Dermis microvascular lymphatic vessel endothelial cell (primary cell): ENCODE measurements at regions not wholly inside any gene's neighbourhood (a gene's known extent, or its start where the extent isn't known, plus 50 kb on each side); places are given as distances from the start of the nearest gene placed in this dataset.
"Not testable (repeated sequence)": the region's sequence is repeated elsewhere in the genome, so short reads cannot be mapped to it uniquely, and the experiment has no call there.

Experiments used
- DNase-seq, 2 donors: peaks; one replicate each; pipeline versions ENCODE4 v3.0.0 to v3.0.0-alpha.2; 2010; ENCODE audit warnings: low read depth in 2 of 2

DNA sequence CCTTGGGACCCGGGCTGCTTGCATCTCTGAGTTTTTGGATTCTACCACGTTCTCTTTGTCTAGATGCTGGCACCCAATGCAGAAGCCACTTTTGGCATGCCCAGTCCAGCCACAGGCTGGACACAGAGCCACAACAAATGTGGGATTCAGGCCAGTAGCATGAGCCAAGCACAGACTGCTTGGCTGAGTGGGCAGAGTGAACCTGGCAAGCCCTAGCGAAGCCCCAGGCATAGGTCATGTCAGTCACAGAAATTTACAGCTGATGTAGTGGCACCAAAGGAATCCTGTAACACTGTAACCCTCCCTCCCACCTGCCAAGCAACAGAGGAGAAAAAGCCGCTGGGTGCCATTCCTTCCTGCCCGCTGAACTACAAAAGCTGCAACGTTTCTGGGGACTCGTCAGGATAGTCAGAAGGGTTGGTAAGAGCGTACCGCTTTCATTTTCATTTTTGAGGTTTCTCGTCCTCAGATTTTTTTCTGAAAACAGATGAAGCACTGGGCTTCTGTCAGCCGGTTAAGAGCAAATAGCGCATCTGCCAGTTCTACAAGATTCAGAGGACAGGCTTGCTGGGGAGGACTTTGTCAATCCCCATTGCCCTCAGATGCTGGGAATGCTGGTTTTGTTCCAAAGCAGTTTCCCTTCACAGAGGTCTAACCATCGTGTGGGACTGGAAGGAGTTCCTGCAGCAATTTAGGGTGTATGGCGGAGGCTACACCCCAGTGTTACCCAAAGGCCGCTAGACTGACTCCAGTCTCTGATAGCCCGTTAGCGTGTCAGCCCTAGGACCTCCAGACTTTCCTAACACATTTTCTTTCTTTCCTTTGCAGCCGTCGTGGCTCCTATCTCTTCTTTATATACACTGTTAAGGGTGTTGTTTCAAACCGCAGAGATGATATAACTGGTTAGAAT lies 399.0 kb downstream of the HTR1A start:
- DNase-seq, result no peak

DNA sequence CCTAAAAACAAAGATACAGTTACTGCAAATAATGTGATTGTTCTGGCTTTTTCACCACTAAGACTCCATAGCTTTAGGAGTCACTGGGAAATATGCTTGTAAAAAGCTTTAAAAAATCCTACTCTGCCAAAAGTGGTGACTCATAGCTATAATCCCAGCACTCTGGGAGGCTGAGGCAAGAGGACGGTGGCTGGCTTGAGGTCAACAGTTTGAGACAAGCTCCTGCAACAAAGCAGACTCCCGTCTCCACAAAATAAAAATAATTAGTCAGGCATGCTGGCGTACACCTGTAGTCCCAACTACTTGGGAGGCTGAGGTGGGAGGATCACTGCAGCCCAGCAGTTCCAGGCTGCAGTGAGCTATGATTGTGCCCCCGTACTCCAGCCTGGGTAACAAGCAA lies 406.4 kb downstream of the HTR1A start:
- DNase-seq, result no peak

DNA sequence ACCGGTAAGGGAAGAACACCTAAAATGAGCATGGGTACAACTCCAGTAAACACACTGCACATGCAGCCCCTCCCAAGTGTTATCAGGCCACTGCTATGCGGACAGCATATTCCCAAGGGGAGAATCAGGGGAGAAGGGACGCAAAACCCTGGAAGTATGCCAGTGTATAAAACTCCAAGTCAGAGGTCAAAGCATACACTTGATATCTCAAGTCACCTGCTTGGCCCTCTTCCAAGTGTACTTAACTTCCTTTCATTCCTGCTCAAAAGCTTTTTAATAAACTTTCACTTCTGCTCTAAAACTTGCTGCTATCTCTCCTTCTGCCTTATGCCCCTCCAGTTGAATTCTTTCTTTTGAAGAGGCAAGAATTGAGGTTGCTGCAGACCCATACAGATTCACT lies 408.1 kb downstream of the HTR1A start:
- no peak for DNase-seq

DNA sequence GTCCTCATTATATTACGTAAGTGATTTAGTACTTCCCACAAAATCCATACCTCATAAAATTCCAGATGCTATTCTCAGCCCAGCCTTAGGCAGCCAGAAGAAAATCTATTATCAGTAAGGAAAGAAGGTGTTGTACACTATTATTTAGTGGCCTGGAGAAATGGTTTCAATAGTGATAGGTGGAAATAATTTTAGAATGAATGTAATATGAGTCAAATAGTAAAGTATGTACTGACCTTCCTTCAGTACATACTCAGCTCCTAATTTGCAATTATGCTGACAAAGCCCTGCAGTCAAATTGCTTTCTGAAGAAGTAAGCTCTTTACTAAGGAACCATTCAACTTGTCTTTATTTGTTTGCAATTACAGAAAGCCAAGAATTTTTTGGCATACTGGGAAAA lies 409.2 kb downstream of the HTR1A start:
- DNase-seq, result no peak

DNA sequence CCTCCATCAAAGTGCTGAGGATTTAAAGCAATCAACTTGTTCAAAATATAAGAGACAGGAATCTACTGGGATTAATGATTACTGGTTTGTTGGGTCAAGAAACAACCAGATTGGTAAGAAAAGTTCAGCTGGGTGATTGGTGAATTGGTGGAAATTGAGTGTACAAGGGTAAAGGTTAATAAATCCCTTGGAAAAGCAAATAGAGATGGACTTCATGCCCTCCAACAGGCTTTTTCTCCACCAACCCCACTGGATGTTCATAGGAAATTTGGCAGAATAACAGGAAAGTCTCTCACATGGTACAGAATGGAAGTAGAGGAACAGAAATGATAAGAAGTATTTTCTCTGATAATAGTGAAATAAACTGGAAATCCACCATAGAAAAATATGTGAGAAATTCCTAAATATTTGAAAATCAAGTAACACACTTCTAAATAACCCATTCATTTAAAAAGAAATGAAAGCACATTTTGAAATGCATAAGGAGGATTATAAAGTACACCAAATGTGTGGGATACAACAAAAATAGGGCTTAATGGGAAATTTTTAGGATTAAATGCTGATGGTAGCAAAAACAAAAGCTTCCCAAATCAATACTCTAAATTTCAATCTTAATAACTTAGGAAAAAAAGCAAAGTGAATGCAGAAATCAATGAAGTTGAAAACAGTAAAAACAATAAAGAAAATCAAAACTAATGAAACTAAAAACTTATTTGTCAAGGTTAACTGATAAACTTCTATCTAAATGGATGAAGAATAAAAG lies 426.2 kb downstream of the HTR1A start:
- DNase-seq, result no peak

DNA sequence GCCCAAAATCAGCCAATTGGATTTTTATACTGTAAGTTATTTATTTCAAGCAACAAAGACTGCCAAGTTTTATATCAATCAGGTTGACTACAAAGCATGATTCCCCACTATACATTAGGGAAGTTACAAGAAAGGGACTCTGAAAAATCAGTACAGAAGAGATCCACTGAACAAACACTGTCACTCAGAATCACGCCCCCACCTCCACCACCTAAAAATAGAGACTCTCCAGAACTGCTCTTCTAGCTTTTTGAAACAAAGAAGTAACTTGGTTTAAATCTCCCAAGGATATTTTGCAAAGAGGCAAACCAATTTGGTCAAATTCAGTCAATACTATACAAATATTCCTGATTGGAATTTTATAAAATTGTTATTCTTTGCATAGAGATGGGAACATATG lies 438.0 kb downstream of the HTR1A start:
- no peak for DNase-seq

DNA sequence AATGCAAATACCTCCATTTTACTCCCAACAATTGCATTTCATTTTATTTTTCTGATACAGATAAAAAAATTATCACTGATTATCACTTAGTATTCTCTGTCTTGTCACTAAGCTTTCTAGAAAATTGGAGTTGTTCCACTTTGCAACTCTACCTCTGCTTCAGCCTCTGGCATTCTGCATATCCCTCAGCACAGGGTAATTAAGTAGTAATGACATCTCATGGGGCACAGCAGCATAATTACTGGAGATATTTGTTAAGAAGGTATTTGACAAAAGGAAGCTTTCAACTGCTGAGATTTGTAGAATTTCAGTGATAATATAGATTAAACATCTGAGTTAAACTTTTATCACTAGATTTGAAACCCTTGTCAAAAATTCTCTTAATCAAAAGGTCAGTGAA lies 446.2 kb downstream of the HTR1A start:
- DNase-seq, result no peak

DNA sequence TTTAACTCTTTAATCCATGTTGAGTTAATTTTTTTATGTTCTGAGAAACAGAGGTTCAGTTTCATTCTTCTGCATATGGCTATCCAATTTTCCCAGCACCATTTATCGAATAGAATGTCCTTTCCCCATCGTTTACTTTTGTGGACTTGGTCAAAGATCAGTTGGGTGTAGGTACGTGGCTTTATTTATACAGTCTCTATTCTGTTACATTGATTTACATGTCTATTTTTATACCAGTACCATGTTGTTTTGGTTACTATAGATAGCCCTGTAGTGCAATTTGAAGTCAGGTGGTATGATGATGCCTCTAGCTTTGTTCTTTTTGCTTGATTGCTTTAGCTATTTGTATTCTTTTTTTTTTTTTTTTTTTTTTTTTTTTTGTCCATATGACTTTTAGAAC lies 462.0 kb downstream of the HTR1A start:
- no peak for DNase-seq

DNA sequence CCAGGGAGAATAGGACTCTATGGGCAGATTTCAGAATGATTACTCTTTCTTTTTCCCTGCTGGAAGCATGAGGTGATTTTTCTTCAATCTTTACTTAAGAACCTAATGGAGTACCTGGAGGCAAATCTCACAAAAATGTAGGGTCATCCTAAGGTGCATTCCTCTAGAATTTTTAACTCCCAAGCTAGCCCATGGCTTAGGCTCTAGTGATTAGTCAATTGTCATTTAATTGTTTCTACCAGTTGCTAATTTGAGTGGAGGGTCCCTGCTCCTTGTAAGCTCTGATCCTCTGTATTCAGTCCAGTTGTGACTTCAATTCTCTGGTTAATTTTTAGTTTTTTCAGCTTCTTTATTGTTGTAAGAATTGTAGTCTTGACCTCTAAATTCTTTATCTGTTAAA lies 467.0 kb downstream of the HTR1A start:
- no peak for DNase-seq

DNA sequence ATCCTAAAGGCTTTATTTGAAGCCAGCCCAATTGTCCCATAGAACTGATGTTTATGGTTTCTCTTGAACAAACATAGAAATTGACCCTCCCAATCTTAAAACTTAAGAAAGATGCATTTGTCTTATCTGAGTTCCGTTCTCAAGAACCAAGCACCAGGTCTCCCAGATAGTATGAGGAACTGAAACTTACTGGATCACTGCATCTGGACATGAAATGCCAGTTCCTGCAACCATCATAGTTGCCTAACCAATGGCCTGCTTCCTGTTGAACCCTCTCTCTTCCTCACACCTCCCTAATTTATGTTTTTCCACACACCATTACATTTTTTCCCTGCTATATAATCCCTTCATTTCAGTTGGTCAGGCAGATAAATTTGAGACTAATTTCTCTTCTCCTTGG lies 478.9 kb downstream of the HTR1A start:
- no peak for DNase-seq

DNA sequence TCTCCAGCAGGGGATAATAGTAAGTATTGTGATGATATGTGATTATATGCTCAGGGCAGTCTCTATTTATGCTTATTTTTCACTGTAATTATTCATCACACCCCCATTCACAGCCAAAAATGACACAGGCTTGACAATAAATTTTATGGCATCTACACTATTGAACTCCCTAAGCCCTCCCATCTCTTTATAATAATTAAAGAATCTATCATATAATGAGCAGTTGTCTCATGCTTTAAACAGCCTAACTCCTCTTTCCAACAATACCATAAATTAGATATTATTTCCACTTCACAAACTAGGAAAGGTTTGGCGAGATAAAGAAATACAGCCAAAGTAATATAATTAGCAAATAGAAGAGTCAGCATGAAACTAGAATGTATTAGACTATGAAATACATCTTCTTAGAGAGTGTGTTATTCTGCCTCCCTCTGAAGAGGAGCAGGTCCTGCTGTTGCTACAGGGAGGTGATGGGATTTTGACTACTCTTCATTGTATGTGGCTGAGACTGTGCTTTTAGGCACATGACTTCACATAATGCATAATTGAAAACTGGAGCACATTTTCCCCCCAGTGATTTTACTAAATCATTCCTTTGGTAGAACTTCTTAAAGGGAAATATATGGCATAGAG lies 488.8 kb downstream of the HTR1A start:
- no peak for DNase-seq

DNA sequence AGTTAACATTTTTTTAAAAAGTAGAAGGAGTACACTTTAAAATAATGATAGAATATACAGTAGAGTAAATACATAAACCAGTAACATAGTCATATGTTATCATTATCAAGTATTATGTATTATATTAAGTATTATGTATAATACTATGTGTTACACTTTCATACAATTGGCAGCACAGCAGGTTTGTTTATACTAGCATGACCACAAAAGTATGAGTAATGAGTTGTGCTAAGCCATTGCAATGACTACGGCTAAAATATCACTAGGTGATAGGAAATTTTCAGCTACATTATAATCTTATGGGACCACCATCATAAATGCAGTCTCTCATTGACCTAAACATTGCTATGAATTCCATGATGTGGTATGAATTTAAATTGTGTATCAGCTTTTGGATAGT lies 506.0 kb downstream of the HTR1A start:
- no peak for DNase-seq

DNA sequence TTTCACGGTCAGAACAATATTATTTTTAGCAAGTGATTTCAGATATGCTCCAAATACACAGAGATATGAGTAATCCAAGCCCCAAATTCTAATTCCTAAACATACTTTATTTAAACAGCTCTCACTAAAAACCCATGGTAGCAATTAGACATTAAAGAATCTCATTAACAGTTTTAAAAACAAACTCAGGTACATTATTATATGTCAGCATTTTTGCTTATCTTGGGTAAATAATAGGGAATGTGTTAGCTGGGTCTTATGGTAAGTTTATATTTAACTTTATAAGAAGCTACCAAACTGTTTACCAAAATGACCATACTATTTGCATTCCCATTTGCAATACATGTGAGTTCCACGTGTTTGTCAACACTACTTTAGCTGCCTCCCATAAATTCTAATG lies 511.1 kb downstream of the HTR1A start:
- no peak for DNase-seq

DNA sequence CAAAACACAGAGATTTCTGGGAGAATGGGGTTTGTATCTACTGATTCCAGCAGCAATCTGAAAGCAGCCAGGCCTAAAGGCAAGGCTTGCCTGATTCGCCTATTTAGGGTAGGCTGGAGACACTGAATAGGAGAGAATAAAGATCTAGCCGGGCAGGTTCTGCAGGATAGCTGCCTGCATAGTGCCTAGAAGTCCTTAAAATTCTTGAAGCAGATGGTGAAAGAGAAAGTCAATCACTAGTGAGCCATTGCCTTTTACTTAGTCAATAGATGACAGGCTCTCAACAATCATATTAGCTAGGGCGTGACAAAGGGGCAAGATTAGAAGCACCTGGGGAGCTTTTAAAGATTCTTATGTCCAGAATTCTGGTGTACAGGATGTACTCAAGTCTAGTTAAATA lies 522.7 kb downstream of the HTR1A start:
- no peak for DNase-seq

DNA sequence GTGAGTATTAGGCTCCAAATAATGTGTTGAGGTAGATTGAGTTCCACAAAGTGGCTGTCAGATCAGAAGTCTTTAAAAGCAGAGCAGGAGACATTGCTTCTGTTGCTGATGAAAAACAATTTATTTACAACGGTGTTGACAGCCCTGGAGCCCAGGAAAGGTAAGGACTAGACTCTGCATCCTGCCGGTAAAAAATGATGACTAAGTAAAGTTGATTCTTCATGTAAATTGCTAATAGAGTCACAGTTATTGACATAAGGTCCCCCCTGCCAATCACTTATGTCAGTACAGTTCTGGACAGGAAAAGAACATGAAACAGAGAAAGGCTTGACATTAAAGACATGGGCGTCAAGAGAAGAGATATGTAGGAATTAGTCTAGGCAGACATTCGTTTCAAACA lies 552.5 kb downstream of the HTR1A start:
- no peak for DNase-seq

DNA sequence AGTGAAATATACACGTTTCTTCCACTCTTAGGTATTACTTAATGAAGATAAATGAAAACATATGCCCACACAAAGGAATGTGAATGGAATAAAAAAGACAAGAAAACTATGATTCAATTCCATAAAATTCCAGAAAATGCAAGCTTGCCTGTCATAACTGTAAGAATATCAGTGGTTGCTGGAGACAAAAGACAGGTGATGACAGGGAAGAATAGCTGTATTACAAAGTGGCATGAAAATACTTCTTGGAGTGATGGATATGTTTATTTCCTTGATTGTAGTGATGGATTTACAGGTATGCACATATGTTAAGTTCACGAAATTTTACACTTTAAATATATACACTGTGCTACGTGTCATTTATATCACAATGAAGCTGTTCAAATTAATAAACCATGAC lies 553.3 kb downstream of the HTR1A start:
- no peak for DNase-seq

DNA sequence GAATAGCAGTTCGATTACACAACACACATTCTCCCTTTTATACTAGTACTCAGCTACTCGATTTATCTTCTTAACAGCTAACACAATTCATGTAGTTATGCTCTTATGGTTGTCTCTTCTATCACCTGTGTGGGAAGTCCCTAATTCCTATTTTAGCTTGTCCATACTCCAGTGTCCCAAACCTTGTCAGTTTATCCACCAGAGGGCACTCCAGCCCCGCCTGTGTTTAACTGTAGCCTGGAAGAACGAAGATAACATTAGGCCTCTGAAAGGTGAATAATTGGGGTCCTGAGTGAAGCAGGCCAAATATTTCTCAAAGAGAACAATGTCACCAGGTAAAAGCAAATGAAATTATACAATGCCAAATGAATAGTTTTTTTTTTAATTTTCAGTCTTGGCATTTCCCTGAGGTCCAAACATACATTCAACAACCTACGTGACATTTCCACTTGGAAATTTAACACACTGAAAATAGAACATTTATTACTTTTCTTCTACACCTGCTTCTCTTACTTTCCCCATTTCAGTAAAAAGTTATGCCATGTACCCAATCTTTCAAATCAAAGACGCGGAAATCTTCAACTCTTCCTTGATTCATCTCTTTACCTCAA lies 560.7 kb downstream of the HTR1A start:
- peak; percentile 18 to 42 for DNase-seq

DNA sequence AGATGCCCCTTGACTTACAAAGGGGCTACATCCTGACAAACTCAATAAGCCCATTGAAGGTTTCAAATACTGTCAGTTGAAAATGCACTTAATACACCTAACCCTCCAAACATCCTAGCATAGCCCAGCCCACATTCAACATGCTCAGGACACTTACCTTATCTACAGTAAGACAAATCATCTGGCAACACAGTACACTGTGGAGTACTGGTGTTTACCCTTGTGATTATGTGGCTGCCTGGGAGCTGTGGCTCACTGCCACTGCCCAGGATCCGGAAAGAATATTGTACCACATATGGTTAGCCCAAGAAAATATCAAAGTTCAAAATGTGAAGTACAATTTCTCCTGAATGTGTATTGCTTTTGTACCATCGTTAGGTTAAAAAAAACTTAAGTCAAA lies 562.2 kb downstream of the HTR1A start:
- DNase-seq, result no peak

DNA sequence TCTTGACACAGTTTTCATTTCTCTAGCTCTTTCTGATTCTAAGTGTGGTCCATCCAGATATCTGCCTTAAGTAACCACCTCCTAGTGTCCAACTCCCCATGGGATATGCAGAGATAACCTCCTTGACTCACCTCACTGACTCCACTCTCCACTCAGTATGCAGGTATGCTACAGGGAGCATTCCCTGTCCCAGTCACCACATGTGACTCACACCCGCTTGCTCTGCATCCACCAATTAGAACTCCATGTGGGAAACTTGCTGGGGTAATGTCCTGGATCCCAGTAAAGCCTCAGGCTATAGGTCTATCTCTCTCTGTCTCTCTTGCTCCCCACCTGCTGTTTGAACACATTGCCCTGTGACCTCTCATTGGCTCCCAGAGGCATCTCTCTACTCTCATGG lies 563.9 kb downstream of the HTR1A start:
- DNase-seq, result no peak

DNA sequence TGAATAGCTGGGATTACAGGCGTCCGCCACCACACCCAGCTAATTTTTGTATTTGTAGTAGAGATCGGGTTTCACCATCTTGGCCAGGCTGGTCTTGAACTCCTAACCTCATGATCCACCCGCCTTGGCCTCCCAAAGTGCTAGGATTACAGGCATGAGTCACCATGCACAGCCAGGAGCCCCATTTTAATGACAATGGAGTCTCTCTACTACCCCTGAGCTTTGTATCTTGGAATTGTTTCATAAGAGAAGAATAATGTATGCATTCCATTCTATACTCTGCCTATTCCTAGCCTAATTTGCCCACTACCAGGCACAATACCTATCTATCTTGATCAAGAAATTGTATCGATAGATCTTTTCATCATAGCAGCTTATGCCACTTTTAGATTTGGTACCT lies 574.1 kb downstream of the HTR1A start:
- not testable (repeated sequence) for DNase-seq

DNA sequence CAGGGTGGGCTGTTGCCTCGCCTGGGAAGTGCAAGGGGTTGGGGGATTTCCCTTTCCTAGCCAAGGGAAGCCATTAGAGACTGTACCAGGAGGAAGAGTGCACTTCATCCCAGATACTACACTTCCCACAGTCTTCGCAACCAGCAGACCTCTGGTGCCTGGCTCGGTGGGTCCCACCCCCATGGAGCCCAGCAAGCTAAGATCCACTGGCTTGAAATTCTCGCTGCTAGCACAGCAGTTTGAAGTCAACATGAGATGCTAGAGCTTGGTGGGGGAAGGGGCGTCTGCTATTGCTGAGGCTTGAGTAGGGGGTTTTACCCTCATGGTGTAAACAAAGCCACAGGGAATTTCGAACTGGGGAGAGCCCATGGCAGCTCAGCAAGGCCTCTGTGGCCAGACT lies 586.4 kb downstream of the HTR1A start:
- no peak for DNase-seq

DNA sequence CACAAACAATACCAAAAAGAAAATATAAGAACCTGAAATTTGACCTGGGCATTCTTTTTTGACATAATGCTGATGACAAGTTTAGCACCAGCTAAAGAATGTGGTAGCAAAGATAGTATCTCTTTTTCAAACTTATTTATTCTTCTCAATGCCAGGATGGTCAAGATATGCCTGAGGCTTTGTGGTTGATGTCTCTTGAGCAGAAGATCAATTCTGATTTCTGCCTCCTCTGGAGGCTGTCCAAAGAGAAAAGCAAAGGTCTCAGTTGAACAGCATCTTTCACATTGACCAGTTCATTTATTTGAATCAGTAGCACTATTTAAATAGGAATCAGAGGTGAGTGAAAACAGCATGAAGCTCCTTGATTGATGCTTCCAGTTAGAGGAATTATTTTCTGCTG lies 588.2 kb downstream of the HTR1A start:
- DNase-seq, result no peak
